ENCODE measurements at regions not wholly inside any gene's neighbourhood (a gene's known extent, or its start where the extent isn't known, plus 50 kb on each side); places are given as distances from the start of the nearest gene placed in this dataset.
"Not testable (repeated sequence)": the region's sequence is repeated elsewhere in the genome, so short reads cannot be mapped to it uniquely, and the experiment has no call there.

- H3K27ac Mint-ChIP-seq; H3K36me3 Mint-ChIP-seq (ENCODE audit: low read depth); H3K4me1 Mint-ChIP-seq; H3K9me3 Mint-ChIP-seq; H3K4me3 Mint-ChIP-seq; DNase-seq; H3K27me3 Mint-ChIP-seq (ENCODE audit: low read depth, poor library complexity): not testable (repeated sequence)
These were observed 141.3 kb upstream of the NBPF9 start for GRCh38 chr1:149244621-149245020.

GRCh38 chr1:149246212-149246611 is 142.9 kb upstream of the NBPF9 start:
- not testable (repeated sequence) for H3K4me3 Mint-ChIP-seq; H3K9me3 Mint-ChIP-seq; H3K36me3 Mint-ChIP-seq (ENCODE audit: low read depth); DNase-seq; H3K27ac Mint-ChIP-seq; H3K27me3 Mint-ChIP-seq (ENCODE audit: low read depth, poor library complexity); H3K4me1 Mint-ChIP-seq

GRCh38 chr1:149248610-149249009 is 145.3 kb upstream of the NBPF9 start:
- not testable (repeated sequence) for H3K4me3 Mint-ChIP-seq; H3K27ac Mint-ChIP-seq; H3K27me3 Mint-ChIP-seq (ENCODE audit: low read depth, poor library complexity); H3K4me1 Mint-ChIP-seq; H3K9me3 Mint-ChIP-seq; DNase-seq; H3K36me3 Mint-ChIP-seq (ENCODE audit: low read depth)

- not testable (repeated sequence) for DNase-seq; H3K36me3 Mint-ChIP-seq (ENCODE audit: low read depth); H3K27me3 Mint-ChIP-seq (ENCODE audit: low read depth, poor library complexity); H3K4me1 Mint-ChIP-seq; H3K4me3 Mint-ChIP-seq; H3K27ac Mint-ChIP-seq; H3K9me3 Mint-ChIP-seq
These were observed 146.6 kb upstream of the NBPF9 start for GRCh38 chr1:149249850-149250467.

- not testable (repeated sequence) for H3K27ac Mint-ChIP-seq; H3K4me1 Mint-ChIP-seq; H3K27me3 Mint-ChIP-seq (ENCODE audit: low read depth, poor library complexity); DNase-seq; H3K36me3 Mint-ChIP-seq (ENCODE audit: low read depth); H3K9me3 Mint-ChIP-seq; H3K4me3 Mint-ChIP-seq
These were observed 151.8 kb upstream of the NBPF9 start for GRCh38 chr1:149254894-149255847.

- not testable (repeated sequence) for H3K36me3 Mint-ChIP-seq (ENCODE audit: low read depth); H3K27ac Mint-ChIP-seq; H3K4me1 Mint-ChIP-seq; H3K9me3 Mint-ChIP-seq; H3K27me3 Mint-ChIP-seq (ENCODE audit: low read depth, poor library complexity); H3K4me3 Mint-ChIP-seq; DNase-seq
These were observed 156.9 kb upstream of the NBPF9 start for GRCh38 chr1:149260284-149260683.

- not testable (repeated sequence) for H3K27ac Mint-ChIP-seq; H3K36me3 Mint-ChIP-seq (ENCODE audit: low read depth); H3K4me1 Mint-ChIP-seq; DNase-seq; H3K9me3 Mint-ChIP-seq; H3K27me3 Mint-ChIP-seq (ENCODE audit: low read depth, poor library complexity); H3K4me3 Mint-ChIP-seq
These were observed 157.5 kb upstream of the NBPF9 start for GRCh38 chr1:149260736-149261340.

- not testable (repeated sequence) for DNase-seq; H3K9me3 Mint-ChIP-seq; H3K27me3 Mint-ChIP-seq (ENCODE audit: low read depth, poor library complexity); H3K36me3 Mint-ChIP-seq (ENCODE audit: low read depth); H3K4me3 Mint-ChIP-seq; H3K4me1 Mint-ChIP-seq; H3K27ac Mint-ChIP-seq
These were observed 163.9 kb upstream of the NBPF9 start for GRCh38 chr1:149267287-149267686.

GRCh38 chr1:149269001-149269702 is 165.8 kb upstream of the NBPF9 start:
- DNase-seq; H3K27me3 Mint-ChIP-seq (ENCODE audit: low read depth, poor library complexity); H3K4me1 Mint-ChIP-seq; H3K9me3 Mint-ChIP-seq; H3K36me3 Mint-ChIP-seq (ENCODE audit: low read depth); H3K27ac Mint-ChIP-seq; H3K4me3 Mint-ChIP-seq: not testable (repeated sequence)

- H3K4me1 Mint-ChIP-seq; H3K36me3 Mint-ChIP-seq (ENCODE audit: low read depth); H3K4me3 Mint-ChIP-seq: not testable (repeated sequence)
These were observed 166.5 kb upstream of the NBPF9 start for GRCh38 chr1:149269833-149270232.

GRCh38 chr1:149274493-149274892 is 171.1 kb upstream of the NBPF9 start:
- not testable (repeated sequence) for DNase-seq; H3K9me3 Mint-ChIP-seq; H3K27me3 Mint-ChIP-seq (ENCODE audit: low read depth, poor library complexity); H3K4me1 Mint-ChIP-seq; H3K27ac Mint-ChIP-seq; H3K4me3 Mint-ChIP-seq; H3K36me3 Mint-ChIP-seq (ENCODE audit: low read depth)

More at GRCh38 chr1:149269833-149270232, 166.5 kb upstream of the NBPF9 start:
- not testable (repeated sequence) for H3K9me3 Mint-ChIP-seq; H3K27me3 Mint-ChIP-seq (ENCODE audit: low read depth, poor library complexity); DNase-seq; H3K27ac Mint-ChIP-seq

GRCh38 chr1:149275802-149276201 is 172.5 kb upstream of the NBPF9 start:
- not testable (repeated sequence) for H3K27ac Mint-ChIP-seq; DNase-seq; H3K36me3 Mint-ChIP-seq (ENCODE audit: low read depth); H3K4me1 Mint-ChIP-seq; H3K4me3 Mint-ChIP-seq; H3K27me3 Mint-ChIP-seq (ENCODE audit: low read depth, poor library complexity); H3K9me3 Mint-ChIP-seq

GRCh38 chr1:149276496-149276895 is 173.1 kb upstream of the NBPF9 start:
- not testable (repeated sequence) for H3K9me3 Mint-ChIP-seq; DNase-seq; H3K27ac Mint-ChIP-seq; H3K27me3 Mint-ChIP-seq (ENCODE audit: low read depth, poor library complexity); H3K4me1 Mint-ChIP-seq; H3K36me3 Mint-ChIP-seq (ENCODE audit: low read depth); H3K4me3 Mint-ChIP-seq

- not testable (repeated sequence) for H3K36me3 Mint-ChIP-seq (ENCODE audit: low read depth); H3K27me3 Mint-ChIP-seq (ENCODE audit: low read depth, poor library complexity); H3K4me3 Mint-ChIP-seq; DNase-seq; H3K9me3 Mint-ChIP-seq; H3K4me1 Mint-ChIP-seq; H3K27ac Mint-ChIP-seq
These were observed 174.8 kb upstream of the NBPF9 start for GRCh38 chr1:149278156-149278555.

Data from nephron progenitor cell (in vitro differentiated cells).